Endothelial cell of umbilical vein (primary cell): ENCODE measurements at regions not wholly inside any gene's neighbourhood (a gene's known extent, or its start where the extent isn't known, plus 50 kb on each side); places are given as distances from the start of the nearest gene placed in this dataset.

ENCODE experiments used
- BruUV-seq: library from RNA; stranded (reverse); fragments of 400-500 nt; replicated peaks from 2 replicates; lab custom pipeline; 2021; lab: Mats Ljungman, UMichigan
- CTCF ChIA-PET: fragments of 300-600, 350-600 bp; sonication (Branson Sonifier 250); formaldehyde crosslinking; loops from one replicate; lab custom pipeline; 2021; ENCODE audit warnings: antibody characterized with exemption, inconsistent platforms; lab: Charles Lee
- POLR2A ChIA-PET: fragments of 300-600, 350-600 bp; sonication (Branson Sonifier 250); formaldehyde crosslinking; loops from one replicate; lab custom pipeline; 2021; ENCODE audit warnings: antibody characterized with exemption, inconsistent platforms; lab: Charles Lee
- DNase-seq: peaks from one replicate; pipeline ENCODE4 v3.0.0-alpha.2; 2011; ENCODE audit warnings: low read depth, low spot score
- FAIRE-seq: peaks from 2 replicates; lab custom pipeline; 2011; peaks lifted over from hg19 to GRCh38; lab: Jason Lieb, UNC
- H2AFZ ChIP-seq: 2 replicates; pipeline ENCODE4 v1.6.0; 2012; ENCODE audit warnings: low read depth, low read length, control low read depth, inconsistent platforms
- H3K27ac ChIP-seq: 2 replicates; pipeline ENCODE4 v1.5.1; 2011; ENCODE audit warnings: low read depth, mild to moderate bottlenecking, control low read depth, low read length, moderate library complexity; ENCODE audit not compliant: insufficient read depth
- H3K27me3 ChIP-seq, 2 experiments: 2 replicates each; pipeline versions ENCODE4 v1.6.0 to v1.6.1; 2011; ENCODE audit warnings: low read length in 2 of 2, mixed read lengths in 1 of 2; ENCODE audit not compliant: control insufficient read depth in 2 of 2, insufficient read depth in 2 of 2
- H3K36me3 ChIP-seq, 2 experiments: 2 replicates in 1 of 2; 3 replicates in 1 of 2; pipeline ENCODE4 v1.5.1; 2011; ENCODE audit warnings: low read length in 2 of 2, mild to moderate bottlenecking in 1 of 2, moderate library complexity in 1 of 2; ENCODE audit not compliant: control insufficient read depth in 2 of 2, insufficient read depth in 2 of 2; ENCODE audit errors: extremely low read depth in 1 of 2
- H3K4me1 ChIP-seq: 3 replicates; pipeline ENCODE4 v1.5.1; 2011; ENCODE audit warnings: mild to moderate bottlenecking, low read length; ENCODE audit not compliant: control insufficient read depth, insufficient read depth; ENCODE audit errors: extremely low read depth
- H3K4me2 ChIP-seq: 2 replicates; pipeline ENCODE4 v1.6.1; 2011; ENCODE audit warnings: low read length, control low read depth, mixed read lengths; ENCODE audit not compliant: insufficient read depth
- H3K4me3 ChIP-seq, 3 experiments: fragments of 200-600 bp in 1 of 3; sonication (generic), shearing (Covaris generic) in 1 of 3; replicated peaks in 1 of 3; 2 replicates each; pipeline ENCODE4 v1.5.1; 2011 to 2016; ENCODE audit warnings: control low read depth in 3 of 3, low read length in 3 of 3, mild to moderate bottlenecking in 2 of 3, inconsistent platforms in 1 of 3, low read depth in 1 of 3, moderate library complexity in 1 of 3; ENCODE audit not compliant: insufficient read depth in 1 of 3
- H3K79me2 ChIP-seq: 2 replicates; pipeline ENCODE4 v1.6.0; 2012; ENCODE audit warnings: low read length, inconsistent platforms; ENCODE audit not compliant: control insufficient read depth, insufficient read depth
- H3K9ac ChIP-seq: replicated peaks from 2 replicates; pipeline ENCODE3; 2011; ENCODE audit warnings: low read length, control low read depth; ENCODE audit not compliant: insufficient read depth; ENCODE audit errors: extremely low read depth
- H3K9me1 ChIP-seq: replicated peaks from 3 replicates; pipeline ENCODE4 v1.6.0; 2011; ENCODE audit warnings: mild to moderate bottlenecking, low read length; ENCODE audit not compliant: control insufficient read depth, insufficient read depth; ENCODE audit errors: extremely low read depth
- H3K9me3 ChIP-seq: replicated peaks from 2 replicates; pipeline ENCODE4 v1.5.1; 2012; ENCODE audit warnings: low read length, inconsistent platforms; ENCODE audit not compliant: control insufficient read depth, insufficient read depth
- H4K20me1 ChIP-seq: replicated peaks from 2 replicates; pipeline ENCODE3; 2011; ENCODE audit warnings: mild to moderate bottlenecking, low read length; ENCODE audit not compliant: control insufficient read depth, insufficient read depth; ENCODE audit errors: extremely low read depth
- CTCF ChIP-seq, 2 donors: IDR thresholded peaks; 1 replicate in 1 of 2; 2 replicates in 1 of 2; pipeline ENCODE4 v1.5.1; 2011; ENCODE audit warnings: low read length in 2 of 2, mild to moderate bottlenecking in 2 of 2, moderate library complexity in 2 of 2, control low read depth in 1 of 2, inconsistent platforms in 1 of 2, low read depth in 1 of 2; ENCODE audit not compliant: insufficient read depth in 1 of 2; ENCODE audit errors: extremely low read depth in 1 of 2
- MAX ChIP-seq: IDR thresholded peaks from 2 replicates; pipeline ENCODE4 v1.6.1; 2011; ENCODE audit not compliant: insufficient read depth, insufficient read length
- POLR2A ChIP-seq: IDR thresholded peaks from 2 replicates; pipeline ENCODE4 v1.6.1; 2012; ENCODE audit warnings: low read depth, mild to moderate bottlenecking, control low read depth, low read length
- dilution Hi-C: fragments of 300-500 bp; cut with MboI; formaldehyde crosslinking; loops from one replicate; pipeline ENCODE4 v1.15.0; 2019; ENCODE audit warnings: low sequenced_read_pairs; ENCODE audit not compliant: extremely low pct_ligation_motif_present
- intact Hi-C: fragments of 100-400 bp; cut with micrococcal nuclease; formaldehyde crosslinking; loops from one replicate; pipeline ENCODE4 v1.10.0; 2022

GRCh38 chr18:64245126-64245861 is 96.4 kb upstream of the LINC00305 start:
- FAIRE-seq (no peak), DNase-seq (no peak)
- H3K9me1 ChIP-seq, result no peaks in the 10 kb centered on the region
- no peaks in the 10 kb centered on the region for H3K36me3 ChIP-seq
- intact Hi-C loops (no loop called here), dilution Hi-C loops (no loop called here)
- H3K9me3 ChIP-seq, result no peaks in the 10 kb centered on the region
- no peak overlapping the region for H3K27ac ChIP-seq
- no peaks in the 10 kb centered on the region for H3K4me1 ChIP-seq
- TF ChIP-seq POLR2A, result no peak
- ChIA-PET CTCF (interaction anchor here (1.4 kb wide), 1 partner anchor 164 kb away, joined by 3 read pairs; no protein-coding TSS in a partner anchor), POLR2A (no interaction called here)
- no peaks in the 10 kb centered on the region for H3K79me2 ChIP-seq
- no peaks in the 10 kb centered on the region for H4K20me1 ChIP-seq
- no peak overlapping the region for H3K9ac ChIP-seq
- H3K27me3 ChIP-seq, result no peaks in the 10 kb centered on the region
- no peak overlapping the region for H3K4me3 ChIP-seq
- H2AFZ ChIP-seq, result no peak overlapping the region
- no peak overlapping the region for H3K4me2 ChIP-seq
- no TSS peak for BruUV-seq

- Histone ChIP-seq H3K9ac (no peak overlapping the region), H3K4me2 (no peak overlapping the region), H3K9me3 (no peaks in the 10 kb centered on the region), H3K4me3 (no peak overlapping the region), H3K27me3 (no peaks in the 10 kb centered on the region), H3K4me1 (no peaks in the 10 kb centered on the region), H3K36me3 (no peaks in the 10 kb centered on the region), H4K20me1 (no peaks in the 10 kb centered on the region), H3K27ac (no peak overlapping the region), H3K79me2 (no peaks in the 10 kb centered on the region), H3K9me1 (no peaks in the 10 kb centered on the region), H2AFZ (no peak overlapping the region)
- TF ChIP-seq CTCF (IDR thresholded peaks at IDR 0.05; ENCODE audit: extremely low read depth in 1 of 2, insufficient read depth in 1 of 2, low read depth in 1 of 2, low read length in 2 of 2) (peak in 1 of 2 donors; percentile 5), MAX (no peak)
- intact Hi-C loops (loop anchor here (1.0 kb wide), 1 partner anchor 165 kb away; no protein-coding TSS in a partner anchor), dilution Hi-C loops (no loop called here)
- no TSS peak for BruUV-seq
- DNase-seq, result peak; percentile 21
- no peak for FAIRE-seq
- ChIA-PET CTCF (no interaction called here), POLR2A (no interaction called here)
These were observed 95.7 kb upstream of the LINC00305 start for GRCh38 chr18:64244571-64244970.
